ENCODE measurements at regions not wholly inside any gene's neighbourhood (a gene's known extent, or its start where the extent isn't known, plus 50 kb on each side); places are given as distances from the start of the nearest gene placed in this dataset.

- TF ChIP-seq CTCF (IDR thresholded peaks at IDR 0.05) = no peak
- intact Hi-C loops (cut with DNase I) = no loop called here
- DNase-seq = no peak
- no peaks in the 10 kb centered on the region for H3K4me1 ChIP-seq
- no peaks in the 10 kb centered on the region for H3K27me3 ChIP-seq
- no peaks in the 10 kb centered on the region for H3K9me3 ChIP-seq
- H3K27ac ChIP-seq = no peak overlapping the region
- H3K9ac ChIP-seq (ENCODE audit: low read depth in 2 of 2, low read length in 2 of 2) = no peak overlapping the region
- no peaks in the 10 kb centered on the region for H3K36me3 ChIP-seq
- no peak overlapping the region for H3K4me3 ChIP-seq
These were observed 60.2 kb upstream of the KL start for GRCh38 chr13:32955881-32956594.

- no peak overlapping the region for H3K27ac ChIP-seq
- no peaks in the 10 kb centered on the region for H3K4me1 ChIP-seq
- H3K4me3 ChIP-seq = no peak overlapping the region
- no peaks in the 10 kb centered on the region for H3K27me3 ChIP-seq
- H3K9me3 ChIP-seq = no peaks in the 10 kb centered on the region
- TF ChIP-seq CTCF (IDR thresholded peaks at IDR 0.05) = no peak
- intact Hi-C loops (cut with DNase I) = no loop called here
- no peak for DNase-seq
- no peak overlapping the region for H3K9ac ChIP-seq (ENCODE audit: low read depth in 2 of 2, low read length in 2 of 2)
- no peaks in the 10 kb centered on the region for H3K36me3 ChIP-seq
These were observed 59.7 kb upstream of the KL start for GRCh38 chr13:32956595-32956933.

- no peaks in the 10 kb centered on the region for H3K9me3 ChIP-seq
- H3K4me1 ChIP-seq = no peaks in the 10 kb centered on the region
- no peaks in the 10 kb centered on the region for H3K27me3 ChIP-seq
- intact Hi-C loops (cut with DNase I) = no loop called here
- H3K4me3 ChIP-seq = no peak overlapping the region
- no peak for DNase-seq
- H3K9ac ChIP-seq (ENCODE audit: low read depth in 2 of 2, low read length in 2 of 2) = no peak overlapping the region
- no peak for TF ChIP-seq CTCF (IDR thresholded peaks at IDR 0.05)
- H3K36me3 ChIP-seq = no peaks in the 10 kb centered on the region
- no peak overlapping the region for H3K27ac ChIP-seq
These were observed 55.6 kb upstream of the KL start for GRCh38 chr13:32960626-32961025.

GRCh38 chr13:32961724-32962123 lies 54.5 kb upstream of the KL start:
- H3K27me3 ChIP-seq = no peaks in the 10 kb centered on the region
- H3K4me1 ChIP-seq = no peaks in the 10 kb centered on the region
- H3K9me3 ChIP-seq = no peaks in the 10 kb centered on the region
- no peak for DNase-seq
- H3K4me3 ChIP-seq = no peak overlapping the region
- TF ChIP-seq CTCF (IDR thresholded peaks at IDR 0.05) = no peak
- H3K27ac ChIP-seq = no peak overlapping the region
- H3K9ac ChIP-seq (ENCODE audit: low read depth in 2 of 2, low read length in 2 of 2) = no peak overlapping the region
- no peaks in the 10 kb centered on the region for H3K36me3 ChIP-seq
- intact Hi-C loops (cut with DNase I) = no loop called here

- Histone ChIP-seq H3K4me1 (no peaks in the 10 kb centered on the region), H3K4me3 (no peak overlapping the region), H3K9ac (ENCODE audit: low read depth in 2 of 2, low read length in 2 of 2) (no peak overlapping the region), H3K27me3 (no peaks in the 10 kb centered on the region), H3K9me3 (no peaks in the 10 kb centered on the region), H3K36me3 (no peaks in the 10 kb centered on the region), H3K27ac (no peak overlapping the region)
- intact Hi-C loops (cut with DNase I) = no loop called here
- no peak for DNase-seq
- no peak for TF ChIP-seq CTCF (IDR thresholded peaks at IDR 0.05)
These were observed 53.9 kb upstream of the KL start for GRCh38 chr13:32962342-32962741.

Measured in colonic mucosa (tissue), 4 donors.